Left renal pelvis (tissue), 4 donors: ENCODE measurements at regions not wholly inside any gene's neighbourhood (a gene's known extent, or its start where the extent isn't known, plus 50 kb on each side); places are given as distances from the start of the nearest gene placed in this dataset.
"Not testable (repeated sequence)": the region's sequence is repeated elsewhere in the genome, so short reads cannot be mapped to it uniquely, and the experiment has no call there.

ENCODE experiments used
- DNase-seq, 4 donors: peaks; one replicate each; pipeline ENCODE4 v3.0.0-alpha.2; 2013; ENCODE audit warnings: low read depth in 4 of 4, low spot score in 3 of 4

DNA sequence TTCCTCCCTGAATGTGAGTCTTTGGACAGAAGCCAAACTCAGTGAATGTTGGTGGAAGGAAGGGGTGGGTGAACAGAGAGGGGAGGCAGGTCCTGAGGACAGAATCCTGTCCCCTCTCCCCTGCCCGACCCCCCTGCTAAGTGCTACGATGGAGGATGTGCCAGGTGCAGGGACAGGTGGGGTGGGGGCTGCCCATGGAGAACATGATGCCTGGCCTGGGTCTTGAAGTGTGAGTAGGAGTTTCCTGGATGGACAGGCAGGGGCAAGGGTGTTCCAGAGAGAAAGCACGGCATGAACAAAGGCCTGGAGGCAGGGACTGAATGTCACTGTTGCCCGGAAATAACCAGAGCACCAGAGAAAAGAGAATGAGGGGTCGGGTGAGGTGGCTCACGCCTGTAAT lies 445.1 kb downstream of the PTPRU start:
- DNase-seq = not testable (repeated sequence)

DNA sequence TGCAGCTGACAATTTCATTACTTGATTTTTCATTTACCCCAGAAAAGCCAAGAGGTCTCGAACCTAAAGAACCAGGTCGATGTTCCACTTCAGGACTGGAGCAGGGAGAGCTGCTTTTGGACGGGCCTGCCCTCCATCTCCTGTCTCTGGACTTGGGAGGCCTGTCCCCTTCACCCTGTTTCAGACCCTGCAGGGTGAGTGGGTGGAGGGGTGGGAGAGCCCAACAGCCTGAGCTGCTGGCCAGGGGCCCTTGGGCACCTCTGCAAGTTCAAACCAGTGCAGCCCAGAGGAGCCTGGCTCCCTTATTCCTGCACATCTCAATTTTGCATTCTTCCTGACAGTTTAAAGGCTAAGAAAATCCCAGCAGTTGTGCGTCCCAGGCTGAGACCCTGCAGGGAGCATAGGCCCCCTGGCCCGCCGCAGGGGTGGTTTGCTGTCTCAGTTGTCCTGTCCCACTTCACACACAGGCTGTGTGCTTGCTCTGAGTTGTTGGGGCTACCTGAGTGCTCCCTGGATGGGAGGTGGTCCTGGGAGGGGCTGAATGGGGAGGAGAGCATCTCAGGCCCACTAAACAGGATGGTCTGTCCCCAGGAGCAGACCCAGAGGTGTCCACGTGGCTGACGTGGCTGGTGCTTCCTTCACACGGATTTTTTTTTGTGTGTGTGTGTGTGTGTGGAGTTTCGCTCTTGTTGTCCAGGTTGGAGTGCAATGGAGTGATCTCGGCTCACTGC lies 443.7 kb downstream of the PTPRU start:
- DNase-seq = no peak

DNA sequence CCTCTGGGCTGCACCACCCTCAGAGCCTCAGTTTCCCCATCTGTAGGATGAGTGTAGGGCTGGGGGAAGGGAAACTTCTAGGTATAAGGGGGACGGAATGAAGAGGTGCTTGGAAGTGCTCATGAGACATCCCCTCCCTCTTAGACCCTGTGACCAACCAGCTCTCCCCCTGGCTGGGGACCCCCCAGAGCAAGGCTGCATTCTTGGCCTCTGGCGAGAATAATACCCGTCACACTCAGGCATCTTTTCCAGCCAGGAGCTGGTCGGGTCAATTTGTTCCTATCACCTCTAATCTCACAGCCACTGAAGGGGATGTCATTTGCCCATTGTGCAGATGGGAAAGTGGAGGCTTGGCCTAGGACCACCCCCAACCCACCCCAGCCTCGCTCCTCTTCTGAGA lies 443.0 kb downstream of the PTPRU start:
- DNase-seq = no peak

GRCh38 chr1:29677028-29678024 lies 441.0 kb downstream of the PTPRU start:
- no peak for DNase-seq

DNA sequence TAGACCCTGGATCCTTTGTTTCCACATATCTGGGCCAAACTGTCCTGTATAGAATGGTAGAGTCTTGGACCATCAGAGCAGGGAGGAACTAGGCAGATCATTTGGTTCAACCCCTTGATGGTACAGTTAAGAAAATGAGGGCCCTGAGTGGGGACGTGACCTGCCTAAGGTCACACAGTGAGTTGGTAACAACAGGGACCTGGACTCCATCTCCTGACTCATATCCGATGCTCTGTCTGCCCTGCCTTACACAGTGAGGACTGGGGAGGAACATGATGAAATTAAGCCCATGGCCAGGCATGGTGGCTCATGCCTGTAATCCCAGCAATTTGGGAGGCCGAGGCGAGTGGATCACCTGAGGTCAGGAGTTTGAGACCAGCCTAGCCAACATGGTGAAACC lies 440.2 kb downstream of the PTPRU start:
- DNase-seq = no peak

- DNase-seq = peak in 3 of 4 donors; percentile 7 to 16 (median 14)
Measured at GRCh38 chr1:29675481-29676263, 439.4 kb downstream of the PTPRU start.

- no peak for DNase-seq
Measured at GRCh38 chr1:29674627-29675326, 438.5 kb downstream of the PTPRU start.

- DNase-seq = no peak
Measured at GRCh38 chr1:29673669-29674626, 437.6 kb downstream of the PTPRU start.

GRCh38 chr1:29673228-29673500 lies 436.8 kb downstream of the PTPRU start:
- no peak for DNase-seq

GRCh38 chr1:29672416-29673227 lies 436.3 kb downstream of the PTPRU start:
- DNase-seq = no peak

- DNase-seq = no peak
Measured at GRCh38 chr1:29671446-29672356, 435.4 kb downstream of the PTPRU start.

DNA sequence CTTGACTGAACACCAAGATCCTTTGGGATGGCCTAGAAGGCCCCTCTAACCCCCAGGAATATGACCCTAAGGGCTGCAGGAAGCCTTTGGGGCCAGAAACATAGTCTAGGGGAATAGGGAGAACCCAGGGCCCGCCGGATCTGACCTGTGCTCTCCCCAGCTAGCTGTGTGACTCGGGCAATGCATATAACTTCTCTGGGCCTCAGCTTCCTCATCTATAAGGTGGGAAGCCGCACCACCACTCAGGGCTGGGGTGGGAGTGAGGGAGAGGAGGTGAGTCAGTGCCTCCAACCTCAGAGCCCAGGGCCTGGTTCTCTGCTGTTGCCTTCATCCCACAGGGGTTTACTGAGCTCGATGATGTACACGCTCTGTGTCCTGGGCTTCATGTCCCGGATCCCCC lies 434.4 kb downstream of the PTPRU start:
- no peak for DNase-seq

DNA sequence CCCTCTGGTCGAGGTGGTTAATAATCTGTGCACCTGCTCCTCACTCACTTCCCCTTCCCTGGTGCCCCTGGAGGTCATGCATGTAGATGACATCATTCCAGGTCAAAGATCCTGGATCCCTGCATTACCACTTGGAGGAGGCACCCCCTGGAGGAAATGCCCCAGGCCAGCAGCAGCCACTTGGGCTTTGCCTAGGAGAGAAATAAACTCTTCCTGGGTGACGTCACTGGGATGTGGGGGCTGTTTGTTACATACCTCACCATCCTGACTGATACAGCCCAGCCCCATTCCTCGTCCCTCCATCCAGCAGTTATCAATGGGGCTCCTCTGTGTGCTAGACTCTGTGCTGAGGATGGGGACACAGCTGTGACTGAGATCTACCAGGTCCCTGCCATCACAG lies 433.6 kb downstream of the PTPRU start:
- no peak for DNase-seq

GRCh38 chr1:29669158-29669871 lies 433.0 kb downstream of the PTPRU start:
- DNase-seq = no peak

DNA sequence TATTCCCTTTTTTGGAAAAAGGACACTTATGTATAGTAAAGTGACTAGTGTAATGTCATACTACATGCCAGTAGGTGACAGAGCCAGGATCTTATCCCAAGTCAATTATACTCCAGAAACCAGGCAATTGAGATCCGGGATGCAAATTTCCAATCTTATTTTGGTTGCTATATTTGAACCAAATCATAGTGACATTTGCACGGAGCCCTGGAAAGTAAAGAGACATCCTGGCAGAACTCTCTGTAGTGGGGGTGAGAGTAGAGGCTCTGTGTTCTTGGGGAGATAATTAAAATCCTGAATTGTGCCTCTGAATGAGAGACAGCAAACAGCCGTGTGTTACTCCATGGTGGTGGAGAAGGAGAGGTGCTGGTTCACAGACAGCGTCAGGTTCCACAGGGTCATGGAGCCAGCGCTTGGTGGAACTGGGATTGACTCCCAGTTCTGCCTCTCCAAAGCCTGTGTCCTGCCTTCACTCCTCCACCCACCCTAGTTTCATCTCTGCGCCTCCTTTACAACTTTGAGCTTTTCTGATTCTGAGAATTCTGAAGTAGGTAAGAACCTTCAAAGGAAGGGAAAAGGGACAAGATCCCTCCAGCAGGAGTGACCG lies 432.3 kb downstream of the PTPRU start:
- no peak for DNase-seq

GRCh38 chr1:29667951-29668350 lies 431.6 kb downstream of the PTPRU start:
- no peak for DNase-seq

- no peak for DNase-seq
Measured at GRCh38 chr1:29664711-29665110, 428.4 kb downstream of the PTPRU start.
